HG03039 (cell line): ENCODE measurements at regions not wholly inside any gene's neighbourhood (a gene's known extent, or its start where the extent isn't known, plus 50 kb on each side); places are given as distances from the start of the nearest gene placed in this dataset.
A peak's percentile ranks its signal among the peaks of the same experiment; 100 is the strongest.

Source experiments
- ATAC-seq: cut with Tn5 transposase; IDR thresholded peaks from one replicate; pipeline ENCODE4 v1.9.1; 2021; ENCODE audit warnings: mild to moderate bottlenecking, moderate library complexity; ENCODE audit not compliant: unreplicated experiment

DNA sequence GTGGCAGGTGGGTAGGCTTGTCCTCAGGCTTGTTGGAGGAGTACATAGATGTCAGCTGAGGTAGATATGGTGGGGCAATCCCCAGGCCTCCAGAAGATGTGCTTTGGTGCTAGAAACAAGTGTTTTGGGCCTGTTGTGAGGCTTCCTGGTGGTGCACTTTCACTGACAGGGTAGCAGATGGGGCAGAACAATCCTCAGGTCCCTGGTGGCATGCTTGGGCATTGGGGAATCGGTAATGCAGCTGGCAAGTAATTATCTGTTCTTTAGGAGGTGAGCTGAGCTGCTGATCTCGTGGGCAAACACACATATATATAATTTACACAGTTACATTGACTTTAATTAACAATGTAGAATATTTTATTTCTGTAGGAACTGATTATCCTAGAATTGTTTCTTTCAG lies 458.7 kb downstream of the BMP2 start:
- no peak for ATAC-seq

DNA sequence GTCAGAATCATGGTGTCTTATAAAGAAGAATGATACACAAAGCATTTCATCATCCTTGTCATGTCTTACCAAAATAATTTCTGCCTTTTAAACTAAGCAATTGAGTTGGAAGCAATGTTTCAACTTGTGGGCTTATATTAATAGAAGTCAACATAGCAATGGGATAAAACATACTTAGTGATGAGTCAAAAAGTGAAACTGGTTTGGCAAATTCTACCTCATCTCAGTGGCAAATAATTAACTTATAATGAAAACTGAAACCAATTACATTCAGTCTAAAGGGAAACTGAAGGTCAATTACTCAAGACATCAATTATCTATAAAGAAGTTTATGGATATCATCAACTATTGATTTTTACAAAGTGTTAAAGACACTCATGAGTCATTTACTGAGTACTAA lies 463.8 kb downstream of the BMP2 start:
- ATAC-seq: no peak

- ATAC-seq: no peak
Measured at GRCh38 chr20:7232796-7233195, 465.3 kb downstream of the BMP2 start.

DNA sequence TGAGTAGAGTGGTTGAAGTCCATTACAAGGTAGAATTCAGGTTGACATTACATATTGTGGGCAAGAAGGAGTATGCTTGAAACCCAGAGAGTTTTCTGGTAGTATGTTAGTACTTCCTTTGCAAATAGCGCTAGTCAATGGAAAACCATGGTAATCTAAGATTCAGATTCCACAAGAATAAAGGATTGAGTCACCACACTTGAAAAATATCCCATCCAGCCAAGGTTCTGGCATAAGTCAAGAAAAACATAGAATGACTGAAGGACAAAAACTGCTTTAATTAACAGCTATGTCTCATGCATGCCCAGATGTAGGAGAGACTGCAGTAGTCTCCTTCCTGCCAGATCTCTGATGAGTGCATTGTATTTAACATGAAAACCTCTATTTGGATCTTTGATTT lies 469.8 kb downstream of the BMP2 start:
- no peak for ATAC-seq

DNA sequence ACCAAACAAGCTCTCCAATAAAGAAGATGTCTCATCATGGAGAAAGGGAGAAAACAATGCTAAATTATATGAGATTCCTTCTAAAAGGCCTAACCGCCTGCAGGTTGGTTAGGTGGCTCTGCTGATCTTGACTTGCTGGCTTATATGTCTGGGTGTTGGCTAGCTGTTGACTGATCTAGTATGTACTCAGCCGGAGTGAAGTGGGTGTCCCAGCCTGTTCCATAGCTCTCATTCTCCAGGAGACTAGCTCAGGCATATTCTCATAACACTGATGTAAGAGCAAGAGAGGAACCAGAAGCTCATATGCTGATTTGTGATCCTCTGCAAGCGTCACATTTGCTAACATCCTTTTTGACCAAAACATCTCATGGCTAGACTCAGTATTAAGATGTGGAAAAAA lies 473.0 kb downstream of the BMP2 start:
- no peak for ATAC-seq

GRCh38 chr20:7248281-7249201 lies 481.1 kb downstream of the BMP2 start:
- ATAC-seq: no peak

DNA sequence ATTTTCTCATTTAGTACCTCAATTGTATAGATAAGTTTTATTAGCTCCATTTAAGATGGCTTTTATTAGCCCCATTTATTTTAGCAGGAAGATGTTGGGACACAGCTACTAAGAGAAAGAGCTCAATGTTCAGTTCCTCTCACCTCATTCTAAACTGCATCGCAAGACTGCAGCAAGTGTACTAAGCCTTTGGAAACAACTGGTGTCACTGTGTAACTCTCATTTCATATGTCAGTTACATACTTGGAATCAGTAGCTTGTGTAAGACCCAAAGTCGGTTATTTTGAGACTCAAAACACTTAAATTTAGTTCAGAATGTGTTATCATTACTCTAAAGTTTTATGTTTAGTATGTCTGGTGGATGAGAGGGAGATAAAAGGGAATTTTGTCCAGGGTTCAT lies 482.9 kb downstream of the BMP2 start:
- ATAC-seq: no peak

- ATAC-seq: no peak
Measured at GRCh38 chr20:7257099-7257498, 489.6 kb downstream of the BMP2 start.

- ATAC-seq: no peak
Measured at GRCh38 chr20:7257692-7258466, 490.4 kb downstream of the BMP2 start.

GRCh38 chr20:7262803-7263202 lies 495.3 kb downstream of the BMP2 start:
- no peak for ATAC-seq

GRCh38 chr20:7264137-7264536 lies 496.7 kb downstream of the BMP2 start:
- no peak for ATAC-seq

GRCh38 chr20:7269452-7269851 lies 502.0 kb downstream of the BMP2 start:
- no peak for ATAC-seq

DNA sequence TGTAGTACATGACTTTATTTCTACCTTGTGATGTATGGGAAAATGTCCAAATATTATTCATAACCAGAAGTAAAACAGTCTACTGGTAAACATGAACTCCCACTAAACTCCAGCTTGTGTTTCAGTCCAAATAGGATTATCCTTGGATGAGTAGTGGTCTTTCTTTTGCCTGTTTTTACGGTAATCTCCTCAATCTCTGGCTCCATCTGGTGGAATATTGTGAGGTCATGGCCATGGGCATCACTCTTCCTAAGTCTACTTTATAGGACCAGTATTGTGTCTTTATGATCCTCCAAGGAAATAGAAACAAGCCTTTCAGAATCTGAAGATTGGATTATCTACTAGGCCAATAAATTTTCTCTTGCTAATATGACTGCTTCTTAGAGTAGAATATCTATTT lies 505.0 kb downstream of the BMP2 start:
- ATAC-seq: no peak

- ATAC-seq: no peak
Measured at GRCh38 chr20:7274870-7275269, 507.4 kb downstream of the BMP2 start.

DNA sequence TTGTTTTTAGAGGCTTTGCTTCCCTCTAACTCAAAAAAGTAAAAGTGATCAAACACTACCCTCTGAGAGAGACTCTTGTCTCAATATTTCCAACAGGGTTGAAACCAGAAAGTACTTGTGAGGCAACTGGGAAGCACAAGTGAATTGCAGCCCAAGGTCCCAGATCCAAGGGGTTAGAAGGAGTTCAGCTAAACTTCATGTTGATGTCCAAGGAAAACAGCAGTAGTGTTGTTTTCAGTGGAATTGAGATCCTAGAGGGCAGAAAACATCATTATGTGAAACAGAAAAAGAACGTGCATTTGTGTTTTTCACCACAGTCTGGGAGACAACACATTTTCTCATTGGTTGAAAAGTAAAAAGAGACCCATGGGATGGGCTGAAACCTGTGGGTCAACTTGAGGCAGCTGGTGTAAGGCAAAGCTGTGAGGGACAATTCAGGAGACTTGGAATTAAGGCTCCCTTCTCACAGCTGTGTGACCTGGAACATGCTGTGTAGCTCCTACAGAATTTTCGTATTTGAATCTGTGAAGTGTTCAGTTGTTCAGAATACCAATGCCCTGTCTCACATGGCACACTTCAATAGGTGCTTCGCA lies 508.3 kb downstream of the BMP2 start:
- ATAC-seq: no peak

DNA sequence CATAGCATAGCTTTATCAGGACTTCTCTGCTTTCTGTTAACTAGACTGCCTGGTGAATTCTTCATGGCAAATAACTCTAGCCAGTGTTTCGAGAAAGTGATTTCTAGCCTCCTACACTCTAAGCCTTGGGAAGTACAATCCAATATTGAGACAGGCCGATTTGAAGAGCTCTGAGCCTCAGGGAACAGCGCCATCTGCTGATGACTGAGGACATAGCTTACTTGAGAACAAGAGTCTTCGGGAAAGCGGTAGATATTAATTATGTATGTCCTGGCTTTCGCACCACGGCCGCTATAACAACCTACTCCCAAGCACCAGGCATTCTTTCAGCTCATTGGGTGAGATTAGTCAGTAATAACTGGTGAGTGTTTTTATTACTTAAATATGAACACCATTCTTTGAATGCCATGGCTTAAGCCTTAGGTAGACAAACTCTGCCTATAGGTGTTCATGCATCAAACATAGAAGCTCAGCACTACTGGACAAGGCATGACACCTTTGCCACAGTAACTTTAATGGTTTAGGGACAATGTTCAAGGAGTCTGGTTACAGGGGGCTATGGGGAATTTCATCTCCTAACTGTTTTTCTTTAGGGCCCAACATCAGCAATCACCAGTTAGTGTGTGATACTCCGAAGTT lies 518.6 kb downstream of the BMP2 start:
- ATAC-seq: peak; percentile 62

GRCh38 chr20:7291323-7291943 lies 523.9 kb downstream of the BMP2 start:
- no peak for ATAC-seq

- ATAC-seq: no peak
Measured at GRCh38 chr20:7291946-7292345, 524.5 kb downstream of the BMP2 start.

DNA sequence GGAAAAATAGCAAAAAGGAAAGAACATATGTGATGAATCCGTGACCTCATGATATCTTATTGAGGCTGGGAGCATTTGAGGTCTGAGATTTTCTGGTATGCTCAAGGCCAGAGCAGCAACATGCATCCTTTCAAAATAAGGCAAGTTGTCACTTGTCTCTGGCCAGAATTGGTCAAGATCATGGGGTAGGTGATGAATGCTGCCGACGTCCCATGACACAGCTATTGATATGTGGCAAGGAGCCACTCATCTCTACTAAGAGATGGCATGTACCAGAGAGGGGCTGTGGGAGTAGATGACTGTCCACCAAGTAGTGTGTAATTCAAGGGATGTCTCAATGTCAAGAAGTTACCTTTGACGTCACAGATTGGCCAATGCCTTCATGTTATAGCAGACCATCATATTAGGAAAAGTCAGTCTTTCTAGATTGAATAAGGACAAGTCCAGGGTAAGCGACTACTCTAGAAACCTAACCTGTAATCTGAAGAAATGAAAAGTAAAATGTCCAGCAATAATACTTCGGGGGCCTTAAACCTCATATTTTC lies 527.4 kb downstream of the BMP2 start:
- no peak for ATAC-seq

- no peak for ATAC-seq
Measured at GRCh38 chr20:7301807-7302206, 534.3 kb downstream of the BMP2 start.

DNA sequence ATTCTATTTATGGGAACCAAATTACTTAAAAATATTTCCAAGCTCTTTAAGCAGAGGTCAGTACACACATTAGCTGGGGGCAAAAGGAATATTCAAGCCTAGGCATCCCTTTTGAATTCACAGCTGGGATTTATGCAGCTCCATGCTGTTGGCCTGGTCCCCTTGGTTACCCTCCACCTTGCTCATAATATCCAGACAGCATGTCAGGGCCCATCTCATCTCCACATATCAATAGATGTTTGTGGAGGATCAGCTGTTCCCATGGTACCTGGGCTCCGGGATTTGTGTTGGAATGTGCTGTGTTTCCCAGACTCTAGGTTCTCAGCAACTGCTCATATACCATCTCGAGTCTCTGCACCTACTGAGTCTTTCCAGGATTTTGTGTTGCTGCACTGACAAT lies 534.8 kb downstream of the BMP2 start:
- ATAC-seq: no peak
